Thyroid gland (tissue), 4 donors: ENCODE measurements at regions not wholly inside any gene's neighbourhood (a gene's known extent, or its start where the extent isn't known, plus 50 kb on each side); places are given as distances from the start of the nearest gene placed in this dataset.

ENCODE experiments used
- POLR2A ChIP-seq, 2 donors: fragments of 450-650 bp; IDR thresholded peaks; one replicate each; pipeline ENCODE4 v1.6.1; 2017; ENCODE audit warnings: antibody characterized with exemption in 2 of 2, mild to moderate bottlenecking in 2 of 2, moderate library complexity in 1 of 2
- TF ChIP-seq, protein P1 (sequence below), 6 experiments: fragments of 200-600 bp in 3 of 6; fragments of 450-650 bp in 3 of 6; sonication (generic) in 3 of 6; IDR thresholded peaks; one replicate each; pipeline ENCODE4 v1.5.1; 2016 to 2019; ENCODE audit warnings: antibody characterized with exemption in 6 of 6, mild to moderate bottlenecking in 2 of 6, inconsistent platforms in 1 of 6, moderate library complexity in 1 of 6

DNA sequence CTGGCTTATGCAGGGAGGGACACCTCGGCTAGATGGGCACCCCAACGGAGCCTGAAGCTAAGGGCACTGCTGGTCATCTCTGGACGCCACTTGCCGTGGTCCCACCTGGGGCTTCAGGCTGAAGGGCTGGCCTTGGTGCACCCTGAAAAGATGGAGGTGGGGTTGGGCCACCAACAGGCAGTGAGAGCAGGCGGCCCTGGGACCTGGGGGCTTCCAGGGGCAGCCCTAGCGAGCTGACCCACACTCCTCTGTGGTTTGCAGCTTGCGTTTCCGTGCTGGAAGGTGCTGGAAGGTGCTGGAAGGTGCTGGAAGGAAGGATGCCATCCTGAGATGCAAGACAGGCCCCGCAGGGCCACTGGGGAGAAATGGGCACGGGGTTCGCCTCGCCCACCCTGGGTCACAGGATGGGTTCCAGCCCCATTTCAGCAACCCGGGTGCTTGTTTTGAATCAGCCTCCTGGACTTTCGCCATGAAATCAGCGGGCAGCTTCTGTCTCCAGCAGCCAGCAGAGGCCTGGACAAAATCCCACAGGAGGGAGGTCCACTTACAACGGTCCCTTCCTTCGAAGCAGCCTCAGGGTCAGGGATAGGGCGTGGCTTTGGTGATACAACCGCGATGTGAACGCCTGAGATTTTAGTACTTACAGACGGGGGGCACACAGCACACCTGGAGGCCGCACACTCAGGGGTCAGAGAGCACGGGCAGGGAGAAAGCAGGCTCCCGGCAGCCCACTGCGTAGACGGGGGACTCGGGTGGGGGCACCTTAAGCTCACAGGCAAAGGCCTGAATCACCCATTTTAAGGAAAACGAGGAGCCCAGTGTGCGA, 303.1 kb upstream of the IRX4 start:
- TF ChIP-seq, protein P1, sequence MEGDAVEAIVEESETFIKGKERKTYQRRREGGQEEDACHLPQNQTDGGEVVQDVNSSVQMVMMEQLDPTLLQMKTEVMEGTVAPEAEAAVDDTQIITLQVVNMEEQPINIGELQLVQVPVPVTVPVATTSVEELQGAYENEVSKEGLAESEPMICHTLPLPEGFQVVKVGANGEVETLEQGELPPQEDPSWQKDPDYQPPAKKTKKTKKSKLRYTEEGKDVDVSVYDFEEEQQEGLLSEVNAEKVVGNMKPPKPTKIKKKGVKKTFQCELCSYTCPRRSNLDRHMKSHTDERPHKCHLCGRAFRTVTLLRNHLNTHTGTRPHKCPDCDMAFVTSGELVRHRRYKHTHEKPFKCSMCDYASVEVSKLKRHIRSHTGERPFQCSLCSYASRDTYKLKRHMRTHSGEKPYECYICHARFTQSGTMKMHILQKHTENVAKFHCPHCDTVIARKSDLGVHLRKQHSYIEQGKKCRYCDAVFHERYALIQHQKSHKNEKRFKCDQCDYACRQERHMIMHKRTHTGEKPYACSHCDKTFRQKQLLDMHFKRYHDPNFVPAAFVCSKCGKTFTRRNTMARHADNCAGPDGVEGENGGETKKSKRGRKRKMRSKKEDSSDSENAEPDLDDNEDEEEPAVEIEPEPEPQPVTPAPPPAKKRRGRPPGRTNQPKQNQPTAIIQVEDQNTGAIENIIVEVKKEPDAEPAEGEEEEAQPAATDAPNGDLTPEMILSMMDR (IDR thresholded peaks at IDR 0.05), result no peak
- TF ChIP-seq POLR2A (IDR thresholded peaks at IDR 0.05), result no peak
